Gastroesophageal sphincter (tissue), 4 donors: ENCODE measurements at regions not wholly inside any gene's neighbourhood (a gene's known extent, or its start where the extent isn't known, plus 50 kb on each side); places are given as distances from the start of the nearest gene placed in this dataset.

Experiments used
- ATAC-seq: fragments of 150-250 bp; one replicate; pipeline ENCODE4 v1.9.1; 2016; ENCODE audit warnings: mild to moderate bottlenecking, moderate library complexity
- H3K27ac ChIP-seq, 4 donors: fragments of 200-600 bp; sonication (generic) in 3 of 4; 1 replicate in 3 of 4; 2 replicates in 1 of 4; pipeline ENCODE4 v1.5.1; 2016 to 2019
- H3K27me3 ChIP-seq: fragments of 200-600 bp; sonication (generic); one replicate; pipeline ENCODE4 v1.5.1; 2019
- H3K36me3 ChIP-seq, 2 donors: fragments of 200-600 bp; sonication (generic); one replicate each; pipeline ENCODE4 v1.5.1; 2019; ENCODE audit warnings: control low read depth in 1 of 2
- H3K4me1 ChIP-seq, 3 donors: fragments of 200-600 bp; sonication (generic); 1 replicate in 2 of 3; 2 replicates in 1 of 3; pipeline ENCODE4 v1.5.1; 2016 to 2019; ENCODE audit warnings: control low read depth in 2 of 3
- H3K4me3 ChIP-seq, 2 donors: fragments of 200-600 bp; sonication (generic); one replicate each; pipeline ENCODE4 v1.5.1; 2019; ENCODE audit warnings: mild to moderate bottlenecking in 1 of 2, moderate library complexity in 1 of 2
- H3K9me3 ChIP-seq, 3 donors: fragments of 200-600 bp; sonication (generic); one replicate each; pipeline ENCODE4 v1.5.1; 2017 to 2019; ENCODE audit warnings: control low read depth in 2 of 3
- CTCF ChIP-seq, 4 experiments: fragments of 200-600 bp in 2 of 4; fragments of 450-650 bp in 2 of 4; sonication (generic) in 1 of 4; IDR thresholded peaks; one replicate each; pipeline ENCODE4 v1.5.1; 2017 to 2019; ENCODE audit warnings: antibody characterized with exemption in 4 of 4, mild to moderate bottlenecking in 2 of 4, moderate library complexity in 2 of 4
- EP300 ChIP-seq: sonication (generic); formaldehyde crosslinking; IDR thresholded peaks from one replicate; pipeline ENCODE4 v1.6.1; 2017; ENCODE audit warnings: antibody characterized with exemption, mild to moderate bottlenecking
- POLR2A ChIP-seq, 2 donors: fragments of 450-650 bp; IDR thresholded peaks; one replicate each; pipeline ENCODE4 v1.6.1; 2017; ENCODE audit warnings: antibody characterized with exemption in 2 of 2, mild to moderate bottlenecking in 2 of 2, moderate library complexity in 1 of 2
- POLR2AphosphoS5 ChIP-seq: sonication (generic); formaldehyde crosslinking; IDR thresholded peaks from one replicate; pipeline ENCODE4 v1.6.1; 2017; ENCODE audit warnings: antibody characterized with exemption
- WGBS, 2 donors: methylation state at CpG; one replicate each; pipeline ENCODE4 v1.1.5; 2018; ENCODE audit warnings: low coverage in 1 of 2; 5-methylcytosine and 5-hydroxymethylcytosine counted together
- small RNA-seq, 4 donors: library from RNA; depleted of rRNA; stranded (forward); fragments of <200 nt; gene quantifications; one replicate each; pipeline ENCODE3, GENCODE V24; 2016

GRCh38 chr18:37624318-37624717 lies 58.7 kb upstream of the CELF4 start:
- Histone ChIP-seq H3K4me3 (no peak overlapping the region), H3K9me3 (no peaks in the 10 kb centered on the region), H3K4me1 (no peaks in the 10 kb centered on the region), H3K27ac (no peak overlapping the region), H3K27me3 (peaks cover 4% of the 10 kb centered on the region), H3K36me3 (no peaks in the 10 kb centered on the region)
- TF ChIP-seq EP300, result no peak
- no peak for TF ChIP-seq POLR2AphosphoS5
- TF ChIP-seq CTCF (IDR thresholded peaks at IDR 0.05), result no peak
- no peak for TF ChIP-seq POLR2A (IDR thresholded peaks at IDR 0.05)
- ATAC-seq, result no peak
- 28 to 37% methylated on average over 2 of the region's 2 CpGs for whole genome bisulfite sequencing, 2 donors

- H3K9me3 ChIP-seq, result peaks cover 0 to 6% (median 0%) of the 10 kb centered on the region in 3 donors
- no peak overlapping the region for H3K4me3 ChIP-seq
- H3K27me3 ChIP-seq, result peaks cover 4% of the 10 kb centered on the region
- no peaks in the 10 kb centered on the region for H3K4me1 ChIP-seq
- 55 to 75% methylated on average over 4 of the region's 4 CpGs for WGBS, 2 donors
- no peak for ATAC-seq
- no peaks in the 10 kb centered on the region for H3K36me3 ChIP-seq
- no peak overlapping the region for H3K27ac ChIP-seq
- no peak for TF ChIP-seq EP300
- no peak for TF ChIP-seq CTCF (IDR thresholded peaks at IDR 0.05)
- no peak for TF ChIP-seq POLR2AphosphoS5
- TF ChIP-seq POLR2A (IDR thresholded peaks at IDR 0.05), result no peak
Measured at GRCh38 chr18:37619964-37620363, 54.4 kb upstream of the CELF4 start.

GRCh38 chr18:37617623-37618022 lies 52.0 kb upstream of the CELF4 start:
- Histone ChIP-seq H3K4me3 (no peak overlapping the region), H3K27me3 (peaks cover 4% of the 10 kb centered on the region), H3K36me3 (no peaks in the 10 kb centered on the region), H3K4me1 (no peaks in the 10 kb centered on the region), H3K9me3 (peaks cover 0 to 6% (median 0%) of the 10 kb centered on the region in 3 donors), H3K27ac (no peak overlapping the region)
- TF ChIP-seq CTCF (IDR thresholded peaks at IDR 0.05), result no peak
- no peak for TF ChIP-seq POLR2AphosphoS5
- TF ChIP-seq POLR2A (IDR thresholded peaks at IDR 0.05), result no peak
- TF ChIP-seq EP300, result no peak
- ATAC-seq, result no peak
- 40 to 80% methylated on average over 1 of the region's 2 CpGs for WGBS, 2 donors

Small RNA genes in the stretch of these regions (small RNA-seq; reads per million reads assigned to genes)
- 0 reads per million in 4 donors for gene AC011712.1
- gene MIR4318, result 0 reads per million in 4 donors
- 0 reads per million in 4 donors for gene MIR5583-1
- 0 reads per million in 4 donors for gene RN7SKP182
- gene RNU6-1242P, result 0 reads per million in 4 donors
- gene RNU6-706P, result 0 reads per million in 4 donors
